Naive thymus-derived CD4-positive, alpha-beta T cell (primary cell): ENCODE measurements at regions not wholly inside any gene's neighbourhood (a gene's known extent, or its start where the extent isn't known, plus 50 kb on each side); places are given as distances from the start of the nearest gene placed in this dataset.

Experiments used
- ATAC-seq: fragments of 150-1000 bp; cut with Tn5 transposase; 2 replicates; pipeline ENCODE4 v1.10.0; 2021; ENCODE audit warnings: mild to moderate bottlenecking, moderate library complexity
- CTCF ChIA-PET: fragments of 350-600 bp; sonication (Branson Sonifier 250); formaldehyde crosslinking; loops from one replicate; lab custom pipeline; 2021; ENCODE audit warnings: antibody characterized with exemption; lab: Charles Lee
- POLR2A ChIA-PET: fragments of 350-600 bp; sonication (Branson Sonifier 250); formaldehyde crosslinking; loops from one replicate; lab custom pipeline; 2021; ENCODE audit warnings: antibody characterized with exemption, inconsistent platforms; lab: Charles Lee
- DNase-seq, 9 donors: peaks; one replicate each; pipeline versions ENCODE4 v3.0.0 to v3.0.0-alpha.2; 2020 to 2022; ENCODE audit warnings: mixed read lengths in 1 of 9
- H3K27ac ChIP-seq: one replicate; pipeline ENCODE4 v1.7.0; 2013; ENCODE audit warnings: mild to moderate bottlenecking, low read depth, low read length, moderate library complexity
- H3K27me3 ChIP-seq, 2 donors: one replicate each; pipeline ENCODE4 v1.7.0; 2013; ENCODE audit warnings: low read length in 2 of 2, mild to moderate bottlenecking in 2 of 2, moderate library complexity in 2 of 2; ENCODE audit not compliant: control insufficient read depth in 2 of 2, insufficient read depth in 2 of 2
- H3K36me3 ChIP-seq, 3 experiments: 1 replicate in 2 of 3; 2 replicates in 1 of 3; pipeline ENCODE4 v1.7.0; 2013; ENCODE audit warnings: low read length in 3 of 3, mild to moderate bottlenecking in 3 of 3, moderate library complexity in 1 of 3; ENCODE audit not compliant: insufficient read depth in 3 of 3, control insufficient read depth in 2 of 3
- H3K4me1 ChIP-seq, 2 donors: one replicate each; pipeline ENCODE4 v1.7.0; 2013; ENCODE audit warnings: low read length in 2 of 2, mild to moderate bottlenecking in 2 of 2, moderate library complexity in 1 of 2; ENCODE audit not compliant: control insufficient read depth in 2 of 2, insufficient read depth in 2 of 2
- H3K4me3 ChIP-seq: 2 replicates; pipeline ENCODE4 v1.7.0; 2013; ENCODE audit warnings: mild to moderate bottlenecking, low read length
- H3K9me3 ChIP-seq, 3 experiments: 1 replicate in 2 of 3; 2 replicates in 1 of 3; pipeline ENCODE4 v1.7.0; 2013; ENCODE audit warnings: low read length in 3 of 3; ENCODE audit not compliant: control insufficient read depth in 2 of 3
- H3K27ac Mint-ChIP-seq, 9 donors: one replicate each; pipeline ENCODE4 v1.8.0; 2020 to 2022; ENCODE audit warnings: mixed read lengths in 9 of 9, mild to moderate bottlenecking in 8 of 9, moderate library complexity in 5 of 9, inconsistent platforms in 2 of 9
- H3K27me3 Mint-ChIP-seq, 5 donors: one replicate each; pipeline ENCODE4 v1.8.0; 2021 to 2022; ENCODE audit warnings: mixed read lengths in 5 of 5, mild to moderate bottlenecking in 1 of 5
- H3K36me3 Mint-ChIP-seq, 5 donors: one replicate each; pipeline ENCODE4 v1.8.0; 2020 to 2022; ENCODE audit warnings: mixed read lengths in 5 of 5, mild to moderate bottlenecking in 3 of 5, inconsistent platforms in 1 of 5
- H3K4me1 Mint-ChIP-seq, 7 donors: one replicate each; pipeline ENCODE4 v1.8.0; 2020 to 2022; ENCODE audit warnings: mixed read lengths in 7 of 7, mild to moderate bottlenecking in 3 of 7, inconsistent platforms in 1 of 7
- H3K4me3 Mint-ChIP-seq, 10 donors: one replicate each; pipeline ENCODE4 v1.8.0; 2020 to 2022; ENCODE audit warnings: mild to moderate bottlenecking in 10 of 10, mixed read lengths in 10 of 10, moderate library complexity in 6 of 10, inconsistent platforms in 2 of 10
- H3K9me3 Mint-ChIP-seq, 11 donors: one replicate each; pipeline ENCODE4 v1.8.0; 2020 to 2022; ENCODE audit warnings: mixed read lengths in 11 of 11, mild to moderate bottlenecking in 4 of 11, inconsistent platforms in 1 of 11, moderate library complexity in 1 of 11
- intact Hi-C, 2 donors: fragments of 100-400 bp; cut with micrococcal nuclease; formaldehyde crosslinking; loops; one replicate each; pipeline ENCODE4 v1.15.1; 2023

GRCh38 chr18:47512056-47512455 is 260.6 kb upstream of the SKOR2 start:
- H3K27ac Mint-ChIP-seq, result no peak overlapping the region
- DNase-seq, result no peak
- no peaks in the 10 kb centered on the region for H3K36me3 ChIP-seq
- H3K27me3 Mint-ChIP-seq, result peaks cover 0 to 16% (median 15%) of the 10 kb centered on the region in 5 donors
- POLR2A ChIA-PET, result no interaction called here
- no peaks in the 10 kb centered on the region for H3K27me3 ChIP-seq
- H3K4me1 Mint-ChIP-seq, result no peaks in the 10 kb centered on the region
- CTCF ChIA-PET, result no interaction called here
- H3K27ac ChIP-seq, result no peak overlapping the region
- H3K4me3 ChIP-seq, result no peak overlapping the region
- H3K9me3 Mint-ChIP-seq, result peaks cover 0 to 5% (median 0%) of the 10 kb centered on the region in 11 donors
- ATAC-seq, result no peak
- H3K9me3 ChIP-seq, result no peaks in the 10 kb centered on the region
- no peak overlapping the region for H3K4me3 Mint-ChIP-seq
- no peaks in the 10 kb centered on the region for H3K4me1 ChIP-seq
- H3K36me3 Mint-ChIP-seq, result peaks cover 0 to 3% (median 0%) of the 10 kb centered on the region in 5 donors
- intact Hi-C loops, result no loop called here

- no peak overlapping the region for H3K4me3 ChIP-seq
- no peaks in the 10 kb centered on the region for H3K9me3 ChIP-seq
- Mint-ChIP-seq H3K4me3 (no peak overlapping the region), H3K36me3 (peaks cover 0 to 3% (median 0%) of the 10 kb centered on the region in 5 donors), H3K9me3 (peaks cover 0 to 5% (median 0%) of the 10 kb centered on the region in 11 donors), H3K27me3 (peaks cover 4 to 16% (median 15%) of the 10 kb centered on the region in 5 donors), H3K4me1 (no peaks in the 10 kb centered on the region), H3K27ac (no peak overlapping the region)
- POLR2A ChIA-PET, result no interaction called here
- DNase-seq, result no peak
- no peak for ATAC-seq
- no peaks in the 10 kb centered on the region for H3K27me3 ChIP-seq
- CTCF ChIA-PET, result interaction anchor here (0.9 kb wide), 1 partner anchor 15 kb away, joined by 3 read pairs; no protein-coding TSS in a partner anchor
- H3K36me3 ChIP-seq, result no peaks in the 10 kb centered on the region
- intact Hi-C loops, result no loop called here
- no peaks in the 10 kb centered on the region for H3K4me1 ChIP-seq
- H3K27ac ChIP-seq, result no peak overlapping the region
These were observed 259.4 kb upstream of the SKOR2 start for GRCh38 chr18:47510831-47511230.

GRCh38 chr18:47507651-47508050 is 256.2 kb upstream of the SKOR2 start:
- Histone ChIP-seq H3K27me3 (no peaks in the 10 kb centered on the region), H3K4me1 (no peaks in the 10 kb centered on the region), H3K27ac (no peak overlapping the region), H3K9me3 (no peaks in the 10 kb centered on the region), H3K36me3 (no peaks in the 10 kb centered on the region), H3K4me3 (no peak overlapping the region)
- POLR2A ChIA-PET, result no interaction called here
- Mint-ChIP-seq H3K4me3 (no peak overlapping the region), H3K4me1 (no peaks in the 10 kb centered on the region), H3K27ac (no peak overlapping the region), H3K36me3 (no peaks in the 10 kb centered on the region), H3K27me3 (peaks cover 4 to 18% (median 11%) of the 10 kb centered on the region in 5 donors), H3K9me3 (peaks cover 0 to 5% (median 0%) of the 10 kb centered on the region in 11 donors)
- CTCF ChIA-PET, result no interaction called here
- DNase-seq, result no peak
- no peak for ATAC-seq
- intact Hi-C loops, result no loop called here

- Mint-ChIP-seq H3K27me3 (peaks cover 4 to 16% (median 10%) of the 10 kb centered on the region in 5 donors), H3K9me3 (peaks cover 0 to 5% (median 0%) of the 10 kb centered on the region in 11 donors), H3K4me3 (no peak overlapping the region), H3K36me3 (no peaks in the 10 kb centered on the region), H3K27ac (no peak overlapping the region), H3K4me1 (no peaks in the 10 kb centered on the region)
- Histone ChIP-seq H3K27ac (no peak overlapping the region), H3K36me3 (no peaks in the 10 kb centered on the region), H3K4me3 (no peak overlapping the region), H3K9me3 (no peaks in the 10 kb centered on the region), H3K27me3 (no peaks in the 10 kb centered on the region), H3K4me1 (no peaks in the 10 kb centered on the region)
- ChIA-PET POLR2A (no interaction called here), CTCF (no interaction called here)
- intact Hi-C loops, result no loop called here
- DNase-seq (no peak), ATAC-seq (no peak)
These were observed 255.4 kb upstream of the SKOR2 start for GRCh38 chr18:47506897-47507296.

GRCh38 chr18:47501946-47502345 is 250.5 kb upstream of the SKOR2 start:
- Mint-ChIP-seq H3K4me3 (no peak overlapping the region), H3K27ac (no peak overlapping the region), H3K36me3 (no peaks in the 10 kb centered on the region), H3K9me3 (peaks cover 0 to 6% (median 0%) of the 10 kb centered on the region in 11 donors), H3K4me1 (no peaks in the 10 kb centered on the region), H3K27me3 (peaks cover 4 to 26% (median 10%) of the 10 kb centered on the region in 5 donors)
- Histone ChIP-seq H3K4me3 (no peak overlapping the region), H3K36me3 (no peaks in the 10 kb centered on the region), H3K9me3 (no peaks in the 10 kb centered on the region), H3K4me1 (no peaks in the 10 kb centered on the region), H3K27me3 (no peaks in the 10 kb centered on the region), H3K27ac (no peak overlapping the region)
- intact Hi-C loops, result no loop called here
- DNase-seq (no peak), ATAC-seq (no peak)
- ChIA-PET POLR2A (no interaction called here), CTCF (no interaction called here)

GRCh38 chr18:47500930-47501329 is 249.5 kb upstream of the SKOR2 start:
- DNase-seq, result no peak
- no peak overlapping the region for H3K27ac Mint-ChIP-seq
- Histone ChIP-seq H3K27ac (no peak overlapping the region), H3K9me3 (no peaks in the 10 kb centered on the region), H3K4me1 (no peaks in the 10 kb centered on the region), H3K4me3 (no peak overlapping the region), H3K36me3 (no peaks in the 10 kb centered on the region), H3K27me3 (no peaks in the 10 kb centered on the region)
- peaks cover 0 to 5% (median 1%) of the 10 kb centered on the region in 11 donors for H3K9me3 Mint-ChIP-seq
- ATAC-seq, result no peak
- no peaks in the 10 kb centered on the region for H3K36me3 Mint-ChIP-seq
- intact Hi-C loops, result no loop called here
- no peaks in the 10 kb centered on the region for H3K4me1 Mint-ChIP-seq
- ChIA-PET CTCF (no interaction called here), POLR2A (no interaction called here)
- no peak overlapping the region for H3K4me3 Mint-ChIP-seq
- peaks cover 0 to 27% (median 15%) of the 10 kb centered on the region in 5 donors for H3K27me3 Mint-ChIP-seq

GRCh38 chr18:47492691-47493090 is 241.2 kb upstream of the SKOR2 start:
- H3K4me1 ChIP-seq, result no peaks in the 10 kb centered on the region
- no peaks in the 10 kb centered on the region for H3K9me3 ChIP-seq
- no peaks in the 10 kb centered on the region for H3K27me3 ChIP-seq
- H3K9me3 Mint-ChIP-seq, result peaks cover 0 to 14% (median 2%) of the 10 kb centered on the region in 11 donors
- intact Hi-C loops, result no loop called here
- H3K4me3 ChIP-seq, result no peak overlapping the region
- H3K36me3 Mint-ChIP-seq, result peaks cover 0 to 3% (median 0%) of the 10 kb centered on the region in 5 donors
- H3K36me3 ChIP-seq, result no peaks in the 10 kb centered on the region
- H3K27ac Mint-ChIP-seq, result no peak overlapping the region
- ChIA-PET POLR2A (no interaction called here), CTCF (no interaction called here)
- ATAC-seq (no peak), DNase-seq (no peak)
- no peak overlapping the region for H3K4me3 Mint-ChIP-seq
- peaks cover 0 to 24% (median 15%) of the 10 kb centered on the region in 5 donors for H3K27me3 Mint-ChIP-seq
- peaks cover 0 to 6% (median 0%) of the 10 kb centered on the region in 7 donors for H3K4me1 Mint-ChIP-seq
- H3K27ac ChIP-seq, result no peak overlapping the region
